SH-SY5Y (cell line): ENCODE measurements at regions not wholly inside any gene's neighbourhood (a gene's known extent, or its start where the extent isn't known, plus 50 kb on each side); places are given as distances from the start of the nearest gene placed in this dataset.

ENCODE experiments used
- GATA2 ChIP-seq: IDR thresholded peaks from 2 replicates; pipeline ENCODE4 v1.6.1; 2011; ENCODE audit warnings: mild to moderate bottlenecking, low read depth, low read length
- GATA3 ChIP-seq: IDR thresholded peaks from 2 replicates; pipeline ENCODE4 v1.6.1; 2011; ENCODE audit warnings: low read depth, mild to moderate bottlenecking, low read length, moderate library complexity

DNA sequence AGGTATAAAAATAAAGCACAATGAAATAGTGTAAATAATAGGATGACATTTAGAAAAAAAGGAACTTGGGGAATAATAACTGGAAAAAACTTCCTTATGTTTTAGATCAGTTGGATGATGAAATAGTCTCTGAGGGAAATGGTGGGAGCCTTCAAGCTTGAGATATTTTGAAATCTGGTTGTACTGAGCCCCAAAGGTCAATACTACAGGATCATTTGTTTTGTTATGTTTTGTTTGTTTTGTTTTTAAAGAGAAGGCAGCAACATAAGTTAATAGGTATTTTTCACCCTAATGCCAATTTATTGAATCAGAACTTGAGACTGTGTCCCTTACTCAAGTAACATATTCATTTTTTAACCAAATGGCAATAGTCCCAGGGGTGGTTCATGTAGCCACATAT, 393.1 kb downstream of the ETS1 start:
- TF ChIP-seq GATA3 (no peak), GATA2 (no peak)
